ENCODE measurements at regions not wholly inside any gene's neighbourhood (a gene's known extent, or its start where the extent isn't known, plus 50 kb on each side); places are given as distances from the start of the nearest gene placed in this dataset.

- Histone ChIP-seq H3K27ac (no peak overlapping the region), H3K27me3 (ENCODE audit: insufficient read depth, low read depth, severe bottlenecking) (peaks cover 14% of the 10 kb centered on the region), H3K4me3 (ENCODE audit: low read depth, low read length) (no peak overlapping the region), H3K36me3 (no peaks in the 10 kb centered on the region), H3K9me3 (ENCODE audit: severe bottlenecking) (peaks cover 2% of the 10 kb centered on the region)
- no peak for DNase-seq
- TF ChIP-seq CTCF (IDR thresholded peaks at IDR 0.05; ENCODE audit: low read depth, low read length) = no peak
Observed at GRCh38 chr10:43931308-43931930, 282.7 kb upstream of the ZNF32 start.

GRCh38 chr10:43930777-43931176 is 282.1 kb upstream of the ZNF32 start:
- DNase-seq = no peak
- Histone ChIP-seq H3K9me3 (ENCODE audit: severe bottlenecking) (peaks cover 2% of the 10 kb centered on the region), H3K4me3 (ENCODE audit: low read depth, low read length) (no peak overlapping the region), H3K27ac (no peak overlapping the region), H3K27me3 (ENCODE audit: insufficient read depth, low read depth, severe bottlenecking) (peaks cover 20% of the 10 kb centered on the region), H3K36me3 (no peaks in the 10 kb centered on the region)
- no peak for TF ChIP-seq CTCF (IDR thresholded peaks at IDR 0.05; ENCODE audit: low read depth, low read length)

GRCh38 chr10:43930243-43930642 is 281.6 kb upstream of the ZNF32 start:
- no peak for DNase-seq
- Histone ChIP-seq H3K27ac (no peak overlapping the region), H3K27me3 (ENCODE audit: insufficient read depth, low read depth, severe bottlenecking) (peaks cover 20% of the 10 kb centered on the region), H3K9me3 (ENCODE audit: severe bottlenecking) (peaks cover 2% of the 10 kb centered on the region), H3K4me3 (ENCODE audit: low read depth, low read length) (no peak overlapping the region), H3K36me3 (no peaks in the 10 kb centered on the region)
- no peak for TF ChIP-seq CTCF (IDR thresholded peaks at IDR 0.05; ENCODE audit: low read depth, low read length)

- no peak overlapping the region for H3K27ac ChIP-seq
- no peak for TF ChIP-seq CTCF (IDR thresholded peaks at IDR 0.05; ENCODE audit: low read depth, low read length)
- H3K9me3 ChIP-seq (ENCODE audit: severe bottlenecking) = peaks cover 2% of the 10 kb centered on the region
- H3K27me3 ChIP-seq (ENCODE audit: insufficient read depth, low read depth, severe bottlenecking) = peaks cover 20% of the 10 kb centered on the region
- no peaks in the 10 kb centered on the region for H3K36me3 ChIP-seq
- no peak overlapping the region for H3K4me3 ChIP-seq (ENCODE audit: low read depth, low read length)
- DNase-seq = no peak
Observed at GRCh38 chr10:43929122-43929521, 280.4 kb upstream of the ZNF32 start.

GRCh38 chr10:43928425-43928968 is 279.8 kb upstream of the ZNF32 start:
- no peaks in the 10 kb centered on the region for H3K9me3 ChIP-seq (ENCODE audit: severe bottlenecking)
- no peak for TF ChIP-seq CTCF (IDR thresholded peaks at IDR 0.05; ENCODE audit: low read depth, low read length)
- DNase-seq = no peak
- H3K27me3 ChIP-seq (ENCODE audit: insufficient read depth, low read depth, severe bottlenecking) = peaks cover 20% of the 10 kb centered on the region
- no peak overlapping the region for H3K4me3 ChIP-seq (ENCODE audit: low read depth, low read length)
- no peaks in the 10 kb centered on the region for H3K36me3 ChIP-seq
- no peak overlapping the region for H3K27ac ChIP-seq

Measured in WERI-Rb-1 (cell line).